Breast epithelium (tissue), 3 donors: ENCODE measurements at regions not wholly inside any gene's neighbourhood (a gene's known extent, or its start where the extent isn't known, plus 50 kb on each side); places are given as distances from the start of the nearest gene placed in this dataset.

Source experiments
- CTCF ChIP-seq, 3 donors: fragments of 450-650 bp; IDR thresholded peaks; one replicate each; pipeline ENCODE4 v1.5.1; 2016 to 2017; ENCODE audit warnings: antibody characterized with exemption in 3 of 3, mild to moderate bottlenecking in 3 of 3, moderate library complexity in 3 of 3
- POLR2AphosphoS5 ChIP-seq, 3 donors: sonication (generic); formaldehyde crosslinking; IDR thresholded peaks; one replicate each; pipeline ENCODE4 v1.6.1; 2017; ENCODE audit warnings: antibody characterized with exemption in 3 of 3

GRCh38 chr3:68408626-68409025 lies 523.7 kb downstream of the TAFA4 start:
- TF ChIP-seq POLR2AphosphoS5 (IDR thresholded peaks at IDR 0.05) (no peak), CTCF (IDR thresholded peaks at IDR 0.05) (no peak)
